HEK293 (cell line): ENCODE measurements at regions not wholly inside any gene's neighbourhood (a gene's known extent, or its start where the extent isn't known, plus 50 kb on each side); places are given as distances from the start of the nearest gene placed in this dataset.
"Not testable (repeated sequence)": the region's sequence is repeated elsewhere in the genome, so short reads cannot be mapped to it uniquely, and the experiment has no call there.

Experiments
- CTCF ChIA-PET: fragments of 350-600 bp; formaldehyde crosslinking; extraction: SDS; loops from one replicate; lab custom pipeline; 2021; ENCODE audit warnings: antibody characterized with exemption; lab: Yijun Ruan, JAX
- POLR2A ChIA-PET: fragments of 300-600 bp; formaldehyde crosslinking; extraction: SDS; loops from one replicate; lab custom pipeline; 2020; ENCODE audit warnings: antibody characterized with exemption, inconsistent platforms; lab: Yijun Ruan, JAX
- H3K27ac ChIP-seq: fragments of 200-500 bp; sonication (Bioruptor generic); 2 replicates; pipeline ENCODE4 v1.5.1; 2014; ENCODE audit warnings: low read depth, low read length, control low read depth, inconsistent platforms; ENCODE audit errors: extremely low read depth
- H3K36me3 ChIP-seq, 2 experiments: fragments of 200-500 bp in 1 of 2; sonication (Bioruptor generic) in 1 of 2; 1 replicate in 1 of 2; 2 replicates in 1 of 2; pipeline ENCODE4 v1.5.1; 2014 to 2017; ENCODE audit warnings: inconsistent platforms in 2 of 2, low read length in 2 of 2; ENCODE audit not compliant: control insufficient read depth in 2 of 2, insufficient read depth in 1 of 2
- H3K4me1 ChIP-seq: fragments of 200-500 bp; sonication (Bioruptor generic); 2 replicates; pipeline ENCODE4 v1.5.1; 2014; ENCODE audit warnings: mild to moderate bottlenecking, low read length, inconsistent platforms; ENCODE audit not compliant: control insufficient read depth, insufficient read depth
- H3K4me3 ChIP-seq: 2 replicates; pipeline ENCODE4 v1.5.1; 2011; ENCODE audit warnings: low read depth, mild to moderate bottlenecking, control low read depth, low read length, moderate library complexity
- H3K9me3 ChIP-seq: fragments of 200-500 bp; sonication (Bioruptor generic); 2 replicates; pipeline ENCODE4 v1.5.1; 2014; ENCODE audit warnings: low read depth, low read length, inconsistent platforms; ENCODE audit not compliant: control insufficient read depth, insufficient read depth
- ZNF654 ChIP-seq: fragments of 450-650 bp; formaldehyde crosslinking; IDR thresholded peaks from 2 replicates; pipeline ENCODE4 v1.5.1; 2016; ENCODE audit warnings: low read depth, missing biosample characterization, missing genetic modification characterization

DNA sequence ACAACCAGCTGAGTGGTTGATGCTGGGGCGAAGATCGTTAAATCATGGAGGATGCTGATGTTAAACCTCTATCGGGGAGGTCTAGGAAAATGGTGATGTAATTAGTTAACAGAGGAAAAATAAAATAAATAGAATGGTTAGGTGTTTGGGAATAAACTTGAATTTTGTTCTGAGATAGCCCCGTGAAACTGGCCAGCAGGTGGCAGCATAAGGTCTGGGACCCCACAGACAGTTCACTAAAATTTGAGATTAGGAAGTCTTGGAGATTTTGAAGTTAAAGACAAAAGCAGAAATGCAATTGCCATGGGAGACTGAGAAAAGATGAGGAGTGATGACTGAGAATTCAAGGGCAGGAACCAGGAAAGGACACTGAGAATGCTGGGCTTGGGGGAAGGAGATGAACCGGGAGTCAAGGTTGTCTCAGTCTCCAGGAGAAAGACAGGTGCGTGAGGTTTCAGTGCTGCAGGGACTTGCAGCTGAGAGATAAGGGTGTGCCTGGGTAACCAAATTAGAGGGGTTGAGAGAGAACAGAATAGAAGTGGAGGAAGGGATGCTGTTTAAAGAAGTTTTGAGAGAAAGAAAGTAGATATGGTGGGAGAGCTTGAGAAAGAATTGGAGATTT, 248.0 kb downstream of the ZNF92 start:
- H3K36me3 ChIP-seq, POLR2A ChIA-PET, H3K4me3 ChIP-seq, H3K4me1 ChIP-seq, H3K27ac ChIP-seq, H3K9me3 ChIP-seq: not testable (repeated sequence)
- 0 out of 2 replicates have a peak, but pooled peaks have one; percentile 23 for TF ChIP-seq ZNF654 (tag by site-specific recombination)
- CTCF ChIA-PET: interaction anchor here (1.5 kb wide), 1 partner anchor 23 kb away, joined by 3 read pairs; no protein-coding TSS in a partner anchor

DNA sequence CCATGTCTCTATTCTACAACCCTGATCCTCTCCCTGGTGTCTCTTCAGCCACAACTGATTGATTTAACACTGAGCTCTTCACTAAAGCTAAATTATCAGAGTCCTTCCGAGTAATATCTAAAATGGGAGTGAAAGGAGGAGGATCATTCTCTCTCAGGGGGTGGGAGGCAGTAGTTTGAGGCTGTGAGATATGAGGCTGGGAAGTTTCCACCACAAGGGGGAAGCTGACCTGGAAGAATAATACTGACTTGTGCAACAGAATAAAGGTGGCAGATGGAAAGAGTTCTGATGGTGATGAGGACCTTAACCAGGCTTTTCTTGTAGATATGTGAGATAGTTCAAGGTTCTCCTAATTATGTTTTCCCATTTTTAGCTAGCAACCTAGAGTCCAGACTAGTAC, 241.6 kb upstream of the VKORC1L1 start:
- H3K27ac ChIP-seq, H3K4me3 ChIP-seq, H3K36me3 ChIP-seq, H3K4me1 ChIP-seq, POLR2A ChIA-PET, H3K9me3 ChIP-seq, CTCF ChIA-PET: not testable (repeated sequence)

DNA sequence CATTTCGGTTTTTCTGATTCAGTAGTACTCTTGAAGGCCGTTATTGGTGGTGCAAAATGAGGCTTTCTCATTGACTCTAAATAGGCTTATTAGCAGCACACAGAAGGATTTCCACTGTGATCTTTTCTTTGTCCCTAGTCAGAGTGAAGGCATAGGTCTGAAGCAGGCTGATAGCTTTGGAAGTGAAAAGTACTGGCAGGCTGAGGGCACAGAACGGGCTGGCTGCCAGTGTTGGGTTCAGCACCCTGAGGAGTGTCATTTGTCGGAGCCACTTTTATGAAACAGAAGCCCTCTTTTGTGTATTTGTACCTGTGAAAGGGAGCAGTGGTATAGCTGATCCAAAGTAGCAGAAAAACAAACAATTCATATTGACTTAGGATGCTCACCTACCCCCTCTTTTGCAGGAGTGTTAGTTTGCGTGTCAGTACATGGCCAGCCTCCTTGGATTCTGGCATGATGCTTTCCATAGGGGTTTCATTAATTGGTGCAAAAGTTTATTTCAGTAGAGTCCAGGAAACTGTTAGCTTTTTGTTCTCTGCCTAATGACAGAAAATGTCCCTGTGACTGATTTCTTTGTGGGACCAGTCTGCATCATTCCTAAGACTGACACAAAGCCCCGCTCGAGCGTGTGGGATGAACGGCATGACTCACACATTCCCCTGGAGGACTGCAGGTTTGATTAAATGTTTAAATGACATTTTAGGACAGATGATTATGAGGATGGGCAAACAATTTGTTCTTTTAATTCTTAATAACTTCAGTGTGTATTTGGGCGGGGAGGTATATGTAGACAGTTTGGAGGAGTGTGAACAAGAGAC, 239.1 kb upstream of the VKORC1L1 start:
- H3K4me3 ChIP-seq, H3K4me1 ChIP-seq, CTCF ChIA-PET, POLR2A ChIA-PET, H3K27ac ChIP-seq, H3K36me3 ChIP-seq, H3K9me3 ChIP-seq: not testable (repeated sequence)

DNA sequence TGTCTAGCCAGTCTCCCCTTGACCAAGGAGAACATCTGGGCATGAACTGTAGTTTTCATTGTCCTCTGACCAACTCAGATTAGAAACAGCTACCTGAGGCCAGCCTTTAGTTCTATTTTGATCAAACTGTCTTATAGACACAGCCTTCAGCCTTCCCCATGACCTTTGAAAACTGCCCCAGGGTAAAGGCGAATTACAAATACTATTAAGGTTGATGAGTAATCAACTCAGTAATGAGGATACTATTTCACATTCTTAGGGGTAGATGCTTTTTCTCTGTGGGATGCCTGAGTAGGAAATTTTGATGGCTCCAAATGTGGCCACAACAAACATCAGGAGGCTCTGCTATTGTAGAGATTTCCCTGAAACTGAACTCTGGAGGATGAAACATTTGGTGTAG, 234.0 kb upstream of the VKORC1L1 start:
- H3K9me3 ChIP-seq, H3K4me1 ChIP-seq, H3K36me3 ChIP-seq, CTCF ChIA-PET, H3K27ac ChIP-seq, POLR2A ChIA-PET, H3K4me3 ChIP-seq: not testable (repeated sequence)

DNA sequence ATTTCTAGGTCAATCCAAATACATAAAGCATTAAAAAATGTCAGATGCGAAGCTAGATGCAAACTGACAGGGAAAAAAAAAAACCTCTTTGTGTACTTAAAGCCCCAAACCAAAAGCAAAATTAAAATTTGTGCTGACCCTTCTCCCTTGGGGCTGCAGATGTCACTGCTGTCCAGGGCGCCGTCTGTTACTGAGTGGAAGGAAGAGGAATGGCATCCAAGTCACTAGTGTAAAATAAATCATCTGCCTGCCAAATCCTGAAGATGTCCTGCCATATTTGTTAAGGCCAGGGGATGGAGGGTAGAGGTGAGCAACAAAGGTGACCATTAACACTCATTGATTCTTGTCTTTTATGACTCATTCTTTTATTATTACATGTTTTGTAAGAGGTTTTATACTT, 233.2 kb upstream of the VKORC1L1 start:
- CTCF ChIA-PET, H3K27ac ChIP-seq, H3K36me3 ChIP-seq, POLR2A ChIA-PET, H3K4me3 ChIP-seq, H3K4me1 ChIP-seq, H3K9me3 ChIP-seq: not testable (repeated sequence)

DNA sequence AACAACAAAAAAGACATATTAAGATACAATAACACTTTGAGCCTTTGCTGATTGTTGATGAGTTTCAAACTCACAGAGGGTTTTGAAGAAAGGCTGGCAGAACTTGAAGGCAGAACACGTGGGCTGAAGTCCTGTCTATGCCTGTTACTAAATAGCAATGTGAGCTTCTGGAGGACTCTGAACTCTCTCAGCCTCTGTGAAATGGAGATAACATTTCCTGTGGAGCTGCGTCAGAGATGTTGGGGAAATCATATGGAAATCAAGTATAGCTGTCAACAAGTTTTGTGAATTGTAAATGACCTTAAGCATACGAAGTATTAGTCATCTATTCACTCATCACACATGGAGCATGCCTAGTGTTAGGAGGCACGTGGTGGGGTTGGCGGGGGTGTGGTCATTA, 229.4 kb upstream of the VKORC1L1 start:
- H3K4me1 ChIP-seq, H3K36me3 ChIP-seq, POLR2A ChIA-PET, H3K27ac ChIP-seq, H3K9me3 ChIP-seq, H3K4me3 ChIP-seq, CTCF ChIA-PET: not testable (repeated sequence)

DNA sequence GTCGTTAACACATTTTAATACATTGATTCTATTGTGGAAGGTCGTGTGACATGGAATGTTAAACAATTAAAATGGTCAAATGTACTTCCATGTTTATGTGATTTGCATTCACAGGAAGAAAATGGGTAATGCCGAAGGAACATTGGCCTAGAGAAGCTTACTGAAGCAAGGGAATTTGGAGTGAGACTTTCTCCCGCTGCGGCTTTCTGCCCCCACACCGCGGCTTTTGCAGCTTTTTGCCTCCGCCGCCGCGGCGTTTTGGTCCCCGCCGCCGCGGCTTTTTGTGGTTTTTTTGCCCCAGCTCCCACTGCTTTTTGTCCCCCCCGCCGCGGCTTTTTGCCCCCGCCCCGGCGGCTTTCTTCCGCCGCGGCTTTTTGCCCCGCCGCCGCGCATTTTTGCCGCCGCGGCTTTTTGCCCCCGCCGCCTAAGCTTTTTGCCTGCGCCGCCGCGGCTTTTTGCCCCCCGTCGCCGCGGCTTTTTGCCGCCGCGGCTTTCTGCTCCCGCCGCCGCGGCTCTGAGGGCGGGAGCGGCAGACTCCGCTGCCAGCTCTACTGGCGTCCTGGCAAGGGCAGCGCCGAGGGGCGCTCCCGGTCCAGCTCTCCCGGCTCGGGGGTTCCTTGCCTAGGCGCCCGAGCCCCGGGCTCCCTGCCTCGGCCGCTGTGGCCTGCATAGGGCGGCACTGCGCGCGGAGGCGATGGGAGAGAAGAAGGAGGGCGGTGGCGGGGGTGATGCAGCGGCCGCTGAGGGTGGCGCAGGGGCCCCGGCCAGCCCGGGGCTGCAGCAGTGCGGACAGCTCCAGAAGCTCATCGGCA, 225.5 kb upstream of the VKORC1L1 start:
- H3K27ac ChIP-seq, H3K9me3 ChIP-seq, CTCF ChIA-PET, POLR2A ChIA-PET, H3K4me3 ChIP-seq, H3K36me3 ChIP-seq, H3K4me1 ChIP-seq: not testable (repeated sequence)

DNA sequence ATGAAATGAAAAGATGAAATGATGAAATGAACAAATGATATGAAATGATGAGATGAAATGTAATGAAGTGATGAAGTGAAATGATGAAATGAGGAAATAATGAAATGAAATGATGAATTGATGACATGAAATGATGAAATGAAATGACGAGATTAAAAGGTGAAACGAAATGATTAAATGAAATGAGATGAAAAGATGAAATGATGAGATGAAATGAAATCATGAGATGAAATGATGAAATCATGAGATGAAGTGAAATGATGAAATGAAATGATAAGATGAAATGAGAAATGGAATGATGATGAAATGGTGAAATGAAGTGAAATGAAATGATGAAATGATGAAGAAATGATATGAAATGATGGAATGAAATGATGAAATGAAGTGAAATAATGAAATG, 221.7 kb upstream of the VKORC1L1 start:
- H3K4me3 ChIP-seq, H3K27ac ChIP-seq, H3K36me3 ChIP-seq, POLR2A ChIA-PET, H3K4me1 ChIP-seq, CTCF ChIA-PET, H3K9me3 ChIP-seq: not testable (repeated sequence)
